ENCODE measurements at regions not wholly inside any gene's neighbourhood (a gene's known extent, or its start where the extent isn't known, plus 50 kb on each side); places are given as distances from the start of the nearest gene placed in this dataset.
A peak's percentile ranks its signal among the peaks of the same experiment; 100 is the strongest.
"Not testable (repeated sequence)": the region's sequence is repeated elsewhere in the genome, so short reads cannot be mapped to it uniquely, and the experiment has no call there.

GRCh38 chr15:85196697-85197096 lies 183.7 kb upstream of the AKAP13 start:
- not testable (repeated sequence) for DNase-seq

GRCh38 chr15:85197582-85197981 lies 182.8 kb upstream of the AKAP13 start:
- not testable (repeated sequence) for DNase-seq

- not testable (repeated sequence) for DNase-seq
Observed at GRCh38 chr15:85198432-85198831, 182.0 kb upstream of the AKAP13 start.

- DNase-seq = not testable (repeated sequence)
Observed at GRCh38 chr15:85200215-85200614, 180.2 kb upstream of the AKAP13 start.

GRCh38 chr15:85201118-85201793 lies 179.1 kb upstream of the AKAP13 start:
- DNase-seq = not testable (repeated sequence)

GRCh38 chr15:85204481-85204880 lies 175.9 kb upstream of the AKAP13 start:
- DNase-seq = not testable (repeated sequence)

- DNase-seq = peak; percentile 19
Observed at GRCh38 chr15:85233791-85234325, 146.5 kb upstream of the AKAP13 start.

- not testable (repeated sequence) for DNase-seq
Observed at GRCh38 chr15:85234450-85235196, 145.8 kb upstream of the AKAP13 start.

GRCh38 chr15:85244056-85244455 lies 136.3 kb upstream of the AKAP13 start:
- not testable (repeated sequence) for DNase-seq

GRCh38 chr15:85250938-85251542 lies 129.4 kb upstream of the AKAP13 start:
- peak; percentile 72 for DNase-seq

GRCh38 chr15:85253196-85253915 lies 127.0 kb upstream of the AKAP13 start:
- DNase-seq = peak; percentile 37

GRCh38 chr15:85254961-85255360 lies 125.4 kb upstream of the AKAP13 start:
- DNase-seq = not testable (repeated sequence)

GRCh38 chr15:85255502-85255901 lies 124.9 kb upstream of the AKAP13 start:
- not testable (repeated sequence) for DNase-seq

- not testable (repeated sequence) for DNase-seq
Observed at GRCh38 chr15:85256009-85256997, 124.1 kb upstream of the AKAP13 start.

- not testable (repeated sequence) for DNase-seq
Observed at GRCh38 chr15:85258062-85258445, 122.3 kb upstream of the AKAP13 start.

- DNase-seq = not testable (repeated sequence)
Observed at GRCh38 chr15:85258559-85259209, 121.7 kb upstream of the AKAP13 start.

GRCh38 chr15:85260526-85260925 lies 119.9 kb upstream of the AKAP13 start:
- DNase-seq = not testable (repeated sequence)

- DNase-seq = not testable (repeated sequence)
Observed at GRCh38 chr15:85262461-85263055, 117.8 kb upstream of the AKAP13 start.

GRCh38 chr15:85263842-85264440 lies 116.5 kb upstream of the AKAP13 start:
- DNase-seq = not testable (repeated sequence)

- DNase-seq = not testable (repeated sequence)
Observed at GRCh38 chr15:85264614-85265190, 115.7 kb upstream of the AKAP13 start.
